ENCODE measurements at regions not wholly inside any gene's neighbourhood (a gene's known extent, or its start where the extent isn't known, plus 50 kb on each side); places are given as distances from the start of the nearest gene placed in this dataset.

DNA sequence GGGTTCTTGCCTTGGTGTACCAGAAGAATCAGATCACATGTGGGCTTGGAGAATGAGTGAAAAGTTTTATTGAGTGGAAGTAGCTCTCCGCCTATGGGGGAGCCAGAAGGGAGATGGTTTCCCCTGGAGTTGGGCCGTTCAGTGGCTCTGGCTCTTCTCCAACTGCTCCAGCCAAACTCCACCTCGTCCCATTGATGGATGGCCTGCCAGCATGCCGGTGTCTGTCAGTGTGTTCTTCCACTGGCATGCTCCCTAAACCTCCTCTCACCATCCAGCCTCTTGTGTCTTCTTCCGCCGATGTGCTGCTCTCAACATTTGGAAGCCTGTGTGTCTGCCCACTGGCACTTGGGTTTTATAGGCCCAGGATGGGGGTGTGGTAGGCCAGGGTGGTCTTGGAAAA lies 119.4 kb downstream of the MAP3K21 start:
- no peaks in the 10 kb centered on the region for H3K79me2 ChIP-seq (replicated peaks; ENCODE audit: insufficient read depth)
- H2AFZ ChIP-seq: no peak overlapping the region
- no peaks in the 10 kb centered on the region for H3K27me3 ChIP-seq (ENCODE audit: insufficient read depth)
- peaks cover 42% of the 10 kb centered on the region for H3K36me3 Mint-ChIP-seq (ENCODE audit: low read depth)
- ATAC-seq (no peak), DNase-seq (ENCODE audit: low spot score) (no peak)
- no peak overlapping the region for H3K4me3 Mint-ChIP-seq
- H3K36me3 ChIP-seq (ENCODE audit: insufficient read depth): no peaks in the 10 kb centered on the region; the same call in 1 of the 2 replicates
- H3K27ac ChIP-seq (ENCODE audit: low read depth): no peak overlapping the region
- H3K4me3 ChIP-seq: no peak overlapping the region
- no peak overlapping the region for H3K4me2 ChIP-seq
- H3K4me1 Mint-ChIP-seq: no peaks in the 10 kb centered on the region
- peaks cover 10% of the 10 kb centered on the region; the same call in 1 of the 2 replicates for H3K9me2 ChIP-seq (ENCODE audit: insufficient read depth)
- no peaks in the 10 kb centered on the region for H4K20me1 ChIP-seq (replicated peaks; ENCODE audit: insufficient read depth)
- TF ChIP-seq, protein P1, sequence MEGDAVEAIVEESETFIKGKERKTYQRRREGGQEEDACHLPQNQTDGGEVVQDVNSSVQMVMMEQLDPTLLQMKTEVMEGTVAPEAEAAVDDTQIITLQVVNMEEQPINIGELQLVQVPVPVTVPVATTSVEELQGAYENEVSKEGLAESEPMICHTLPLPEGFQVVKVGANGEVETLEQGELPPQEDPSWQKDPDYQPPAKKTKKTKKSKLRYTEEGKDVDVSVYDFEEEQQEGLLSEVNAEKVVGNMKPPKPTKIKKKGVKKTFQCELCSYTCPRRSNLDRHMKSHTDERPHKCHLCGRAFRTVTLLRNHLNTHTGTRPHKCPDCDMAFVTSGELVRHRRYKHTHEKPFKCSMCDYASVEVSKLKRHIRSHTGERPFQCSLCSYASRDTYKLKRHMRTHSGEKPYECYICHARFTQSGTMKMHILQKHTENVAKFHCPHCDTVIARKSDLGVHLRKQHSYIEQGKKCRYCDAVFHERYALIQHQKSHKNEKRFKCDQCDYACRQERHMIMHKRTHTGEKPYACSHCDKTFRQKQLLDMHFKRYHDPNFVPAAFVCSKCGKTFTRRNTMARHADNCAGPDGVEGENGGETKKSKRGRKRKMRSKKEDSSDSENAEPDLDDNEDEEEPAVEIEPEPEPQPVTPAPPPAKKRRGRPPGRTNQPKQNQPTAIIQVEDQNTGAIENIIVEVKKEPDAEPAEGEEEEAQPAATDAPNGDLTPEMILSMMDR (conservative IDR thresholded peaks at IDR 0.05; ENCODE audit: low read depth in 2 of 2): no peak
- no peak for TF ChIP-seq ZNF114 (CRISPR knock-in tag; IDR thresholded peaks at IDR 0.05)
- no peak for TF ChIP-seq STAT1 (IDR thresholded peaks at IDR 0.05; ENCODE audit: unreplicated experiment)
- no peak for TF ChIP-seq EZH2 (IDR thresholded peaks at IDR 0.05; ENCODE audit: low read depth, unreplicated experiment)
- no peaks in the 10 kb centered on the region for H3K4me1 ChIP-seq (ENCODE audit: insufficient read depth)
- H3K27ac Mint-ChIP-seq: no peak overlapping the region
- H3K27me3 Mint-ChIP-seq (ENCODE audit: insufficient read depth, low read depth, poor library complexity): no peaks in the 10 kb centered on the region
- H3F3A ChIP-seq (replicated peaks; ENCODE audit: low read depth): no peaks in the 10 kb centered on the region
- peaks cover 56% of the 10 kb centered on the region for H3K9me3 Mint-ChIP-seq

DNA sequence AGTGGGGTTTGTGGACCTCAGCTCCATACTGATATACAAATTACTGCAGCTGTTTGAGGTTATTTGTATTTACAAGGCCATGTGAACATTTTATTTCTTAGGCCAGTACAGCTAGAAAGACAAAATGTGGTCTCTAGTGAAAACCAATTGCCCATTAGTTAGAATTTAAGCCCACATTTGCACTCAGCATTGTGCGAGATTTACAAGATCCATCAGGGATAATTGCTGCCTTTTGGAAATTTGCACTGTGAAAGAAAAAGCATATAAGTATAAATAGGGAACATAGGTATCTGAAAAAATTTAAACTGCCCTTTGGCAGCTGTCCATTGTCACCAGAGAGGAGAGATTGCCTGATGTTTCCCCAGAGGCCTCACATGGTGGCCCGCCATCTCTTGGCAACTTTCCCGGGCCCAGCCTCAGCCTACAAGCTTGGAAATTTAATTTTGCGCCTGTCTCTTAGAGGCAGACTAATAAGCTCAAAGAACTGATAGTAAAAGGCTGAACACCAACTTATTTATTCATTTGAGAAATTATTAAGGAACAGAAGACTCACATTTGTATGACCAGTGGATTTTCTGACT lies 120.7 kb downstream of the MAP3K21 start:
- Histone ChIP-seq H3K27ac (ENCODE audit: low read depth) (no peak overlapping the region), H3K4me1 (ENCODE audit: insufficient read depth) (no peaks in the 10 kb centered on the region), H3K36me3 (ENCODE audit: insufficient read depth) (no peaks in the 10 kb centered on the region; the same call in 1 of the 2 replicates), H3K27me3 (ENCODE audit: insufficient read depth) (no peaks in the 10 kb centered on the region), H4K20me1 (replicated peaks; ENCODE audit: insufficient read depth) (no peaks in the 10 kb centered on the region), H3K79me2 (replicated peaks; ENCODE audit: insufficient read depth) (no peaks in the 10 kb centered on the region), H3K4me3 (no peak overlapping the region), H2AFZ (no peak overlapping the region), H3K4me2 (no peak overlapping the region), H3F3A (replicated peaks; ENCODE audit: low read depth) (no peaks in the 10 kb centered on the region), H3K9me2 (ENCODE audit: insufficient read depth) (peaks cover 15% of the 10 kb centered on the region)
- Mint-ChIP-seq H3K36me3 (ENCODE audit: low read depth) (peaks cover 46% of the 10 kb centered on the region), H3K27ac (no peak overlapping the region), H3K27me3 (ENCODE audit: insufficient read depth, low read depth, poor library complexity) (no peaks in the 10 kb centered on the region), H3K9me3 (peaks cover 67% of the 10 kb centered on the region), H3K4me1 (peaks cover 5% of the 10 kb centered on the region; the same call in 2 of the 3 replicates), H3K4me3 (no peak overlapping the region)
- TF ChIP-seq POLR2AphosphoS5 (IDR thresholded peaks at IDR 0.05; ENCODE audit: low read depth) (no peak), JUNB (IDR thresholded peaks at IDR 0.05; ENCODE audit: unreplicated experiment) (no peak), CREB1 (CRISPR knock-in tag; IDR thresholded peaks at IDR 0.05; ENCODE audit: low read depth) (no peak), EZH2 (IDR thresholded peaks at IDR 0.05; ENCODE audit: low read depth, unreplicated experiment) (no peak), ZNF331 (CRISPR knock-in tag; IDR thresholded peaks at IDR 0.05; ENCODE audit: low read depth) (no peak)
- TF ChIP-seq, protein P2, sequence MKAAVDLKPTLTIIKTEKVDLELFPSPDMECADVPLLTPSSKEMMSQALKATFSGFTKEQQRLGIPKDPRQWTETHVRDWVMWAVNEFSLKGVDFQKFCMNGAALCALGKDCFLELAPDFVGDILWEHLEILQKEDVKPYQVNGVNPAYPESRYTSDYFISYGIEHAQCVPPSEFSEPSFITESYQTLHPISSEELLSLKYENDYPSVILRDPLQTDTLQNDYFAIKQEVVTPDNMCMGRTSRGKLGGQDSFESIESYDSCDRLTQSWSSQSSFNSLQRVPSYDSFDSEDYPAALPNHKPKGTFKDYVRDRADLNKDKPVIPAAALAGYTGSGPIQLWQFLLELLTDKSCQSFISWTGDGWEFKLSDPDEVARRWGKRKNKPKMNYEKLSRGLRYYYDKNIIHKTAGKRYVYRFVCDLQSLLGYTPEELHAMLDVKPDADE (IDR thresholded peaks at IDR 0.05): no peak
- DNase-seq (ENCODE audit: low spot score) (no peak), ATAC-seq (no peak)

Measured in GM23338 (cell line).